ENCODE measurements at regions not wholly inside any gene's neighbourhood (a gene's known extent, or its start where the extent isn't known, plus 50 kb on each side); places are given as distances from the start of the nearest gene placed in this dataset.

GRCh38 chr11:106442032-106442431 is 364.6 kb downstream of the AASDHPPT start:
- TF ChIP-seq CTCF (IDR thresholded peaks at IDR 0.05 in 4 of 5, conservative IDR thresholded peaks at IDR 0.05 in 1 of 5) (no peak), POLR2A (IDR thresholded peaks at IDR 0.05) (no peak)
